H1 (cell line): ENCODE measurements at regions not wholly inside any gene's neighbourhood (a gene's known extent, or its start where the extent isn't known, plus 50 kb on each side); places are given as distances from the start of the nearest gene placed in this dataset.

Source experiments
- CTCF ChIA-PET: fragments of 300-600 bp; sonication (Branson Sonifier 250); formaldehyde crosslinking; loops from one replicate; lab custom pipeline; 2021; ENCODE audit not compliant: partially characterized antibody; lab: Charles Lee
- POLR2A ChIA-PET: fragments of 300-600 bp; sonication (Branson Sonifier 250); formaldehyde crosslinking; loops from one replicate; lab custom pipeline; 2021; ENCODE audit warnings: inconsistent platforms; ENCODE audit not compliant: partially characterized antibody; lab: Charles Lee
- DNase-seq, 2 experiments: peaks; one replicate each; pipeline versions ENCODE4 v3.0.0 to v3.0.0-alpha.2; 2010 to 2022; ENCODE audit warnings: low spot score in 2 of 2, low read depth in 1 of 2, mixed read lengths in 1 of 2
- FAIRE-seq: peaks from 2 replicates; lab custom pipeline; 2011; peaks lifted over from hg19 to GRCh38; lab: Jason Lieb, UNC
- H2AFZ ChIP-seq: 2 replicates; pipeline ENCODE4 v1.8.1; 2012; ENCODE audit warnings: low read length, inconsistent platforms
- H2AK5ac ChIP-seq: 2 replicates; pipeline ENCODE4 v1.6.1; 2013; ENCODE audit warnings: low read depth, low read length
- H2BK120ac ChIP-seq: replicated peaks from 2 replicates; pipeline ENCODE3; 2013; ENCODE audit warnings: low read depth, low read length, inconsistent platforms
- H2BK12ac ChIP-seq: 2 replicates; pipeline ENCODE4 v1.6.1; 2013; ENCODE audit warnings: low read depth, low read length
- H2BK15ac ChIP-seq: 2 replicates; pipeline ENCODE4 v1.6.1; 2013; ENCODE audit warnings: low read length
- H2BK20ac ChIP-seq: 2 replicates; pipeline ENCODE4 v1.6.1; 2013; ENCODE audit warnings: low read length
- H2BK5ac ChIP-seq: 2 replicates; pipeline ENCODE4 v1.6.1; 2013; ENCODE audit warnings: low read depth, low read length
- H3K14ac ChIP-seq: 2 replicates; pipeline ENCODE4 v1.6.1; 2013; ENCODE audit warnings: inconsistent platforms; ENCODE audit not compliant: insufficient read length
- H3K18ac ChIP-seq: 2 replicates; pipeline ENCODE4 v1.6.1; 2013; ENCODE audit warnings: low read length; ENCODE audit errors: extremely low read depth
- H3K23ac ChIP-seq: 2 replicates; pipeline ENCODE4 v1.6.1; 2013; ENCODE audit warnings: inconsistent platforms; ENCODE audit not compliant: insufficient read length
- H3K23me2 ChIP-seq: 2 replicates; pipeline ENCODE4 v1.6.1; 2013; ENCODE audit warnings: low read depth, low read length
- H3K27ac ChIP-seq: 2 replicates; pipeline ENCODE4 v1.6.1; 2011; ENCODE audit warnings: low read depth, low read length, inconsistent platforms
- H3K27me3 ChIP-seq, 4 experiments: replicated peaks in 1 of 4; 1 replicate in 1 of 4; 2 replicates in 3 of 4; pipeline versions ENCODE4 v1.6.1 to v1.8.1; 2011 to 2013; ENCODE audit warnings: low read length in 3 of 4, mild to moderate bottlenecking in 3 of 4, inconsistent platforms in 2 of 4, mixed read lengths in 2 of 4, moderate library complexity in 1 of 4; ENCODE audit not compliant: control insufficient read depth in 3 of 4, insufficient read depth in 3 of 4; ENCODE audit errors: extremely low read depth in 1 of 4
- H3K36me3 ChIP-seq, 4 experiments: 2 replicates each; pipeline versions ENCODE4 v1.6.1 to v1.8.1; 2011 to 2013; ENCODE audit warnings: mild to moderate bottlenecking in 4 of 4, low read length in 3 of 4, moderate library complexity in 2 of 4, control low read depth in 1 of 4, inconsistent platforms in 1 of 4; ENCODE audit not compliant: insufficient read depth in 4 of 4, control insufficient read depth in 2 of 4
- H3K4ac ChIP-seq: replicated peaks from 2 replicates; pipeline ENCODE3; 2013; ENCODE audit warnings: low read length, low read depth, mixed read lengths, inconsistent platforms; ENCODE audit not compliant: insufficient read length
- H3K4me1 ChIP-seq, 4 experiments: replicated peaks in 1 of 4; 1 replicate in 1 of 4; 2 replicates in 3 of 4; pipeline versions ENCODE4 v1.6.1 to v1.8.1; 2011 to 2013; ENCODE audit warnings: low read length in 3 of 4, inconsistent platforms in 2 of 4, mixed read lengths in 1 of 4; ENCODE audit not compliant: insufficient read depth in 4 of 4, control insufficient read depth in 3 of 4
- H3K4me2 ChIP-seq, 2 experiments: 2 replicates each; pipeline versions ENCODE4 v1.6.1 to v1.8.1; 2011 to 2013; ENCODE audit warnings: low read depth in 2 of 2, low read length in 2 of 2, control low read depth in 1 of 2, inconsistent platforms in 1 of 2, mild to moderate bottlenecking in 1 of 2; ENCODE audit not compliant: insufficient read depth in 1 of 2
- H3K4me3 ChIP-seq, 4 experiments: fragments of 200-600, 300-600 bp in 1 of 4; sonication (generic), shearing (Covaris generic), sonication (Bioruptor Twin) in 1 of 4; 2 replicates each; pipeline versions ENCODE4 v1.5.1 to v1.8.1; 2011 to 2016; ENCODE audit warnings: low read length in 4 of 4, low read depth in 3 of 4, control low read depth in 2 of 4, inconsistent platforms in 2 of 4, mild to moderate bottlenecking in 2 of 4, mixed read lengths in 1 of 4, moderate library complexity in 1 of 4; ENCODE audit not compliant: insufficient read depth in 2 of 4; ENCODE audit errors: extremely low read depth in 1 of 4
- H3K56ac ChIP-seq: replicated peaks from 2 replicates; pipeline ENCODE3; 2013; ENCODE audit warnings: low read depth, mild to moderate bottlenecking, mixed read lengths, low read length, inconsistent platforms; ENCODE audit not compliant: insufficient read length
- H3K79me1 ChIP-seq: 2 replicates; pipeline ENCODE4 v1.6.1; 2013; ENCODE audit warnings: low read depth, low read length, control low read depth
- H3K79me2 ChIP-seq, 2 experiments: 2 replicates each; pipeline versions ENCODE4 v1.6.1 to v1.8.1; 2012 to 2013; ENCODE audit warnings: low read length in 2 of 2, mild to moderate bottlenecking in 2 of 2, inconsistent platforms in 1 of 2; ENCODE audit not compliant: insufficient read depth in 2 of 2, control insufficient read depth in 1 of 2
- H3K9ac ChIP-seq, 4 experiments: replicated peaks in 1 of 4; 1 replicate in 1 of 4; 2 replicates in 3 of 4; pipeline versions ENCODE4 v1.6.1 to v1.8.1; 2011 to 2013; ENCODE audit warnings: low read depth in 3 of 4, low read length in 3 of 4, control low read depth in 2 of 4, mild to moderate bottlenecking in 2 of 4, moderate library complexity in 2 of 4, inconsistent platforms in 1 of 4; ENCODE audit errors: extremely low read depth in 1 of 4
- H3K9me3 ChIP-seq, 2 experiments: 2 replicates each; pipeline versions ENCODE4 v1.6.1 to v1.8.1; 2012 to 2013; ENCODE audit warnings: mild to moderate bottlenecking in 2 of 2, moderate library complexity in 2 of 2, control low read depth in 1 of 2, inconsistent platforms in 1 of 2, low read depth in 1 of 2, low read length in 1 of 2, mixed read lengths in 1 of 2; ENCODE audit not compliant: insufficient read depth in 2 of 2
- H4K20me1 ChIP-seq, 2 experiments: replicated peaks in 1 of 2; 2 replicates each; pipeline versions ENCODE3 to v1.8.1; 2011 to 2013; ENCODE audit warnings: inconsistent platforms in 2 of 2, low read length in 2 of 2, mild to moderate bottlenecking in 1 of 2; ENCODE audit not compliant: insufficient read depth in 2 of 2, control insufficient read depth in 1 of 2
- H4K5ac ChIP-seq: 2 replicates; pipeline ENCODE4 v1.6.1; 2013; ENCODE audit warnings: low read length, low read depth, mixed read lengths, inconsistent platforms; ENCODE audit not compliant: insufficient read length
- H4K8ac ChIP-seq: 2 replicates; pipeline ENCODE4 v1.8.0; 2013; ENCODE audit warnings: mild to moderate bottlenecking, moderate library complexity, low read length, inconsistent platforms; ENCODE audit not compliant: insufficient read depth; ENCODE audit errors: extremely low read depth
- H4K91ac ChIP-seq: replicated peaks from 2 replicates; pipeline ENCODE3; 2013; ENCODE audit warnings: low read length, mixed read lengths, inconsistent platforms; ENCODE audit not compliant: insufficient read length
- KDM4A ChIP-seq: IDR thresholded peaks from one replicate; pipeline ENCODE4 v1.7.1; 2012; ENCODE audit warnings: low read depth, mild to moderate bottlenecking, moderate library complexity, low read length, inconsistent platforms; ENCODE audit not compliant: severe bottlenecking
- RBBP5 ChIP-seq: IDR thresholded peaks from 2 replicates; pipeline ENCODE4 v1.7.1; 2012; ENCODE audit warnings: low read depth, mild to moderate bottlenecking, inconsistent platforms, low read length, moderate library complexity, borderline replicate concordance
- SP1 ChIP-seq: IDR thresholded peaks from 2 replicates; pipeline ENCODE4 v1.6.1; 2011; ENCODE audit warnings: low read depth, low read length
- WGBS, 2 experiments: shearing (Covaris generic) in 1 of 2; methylation state at CpG; one replicate each; pipeline versions ENCODE4 v1.1.6 to v1.1.7; 2013 to 2015; ENCODE audit warnings: low lambda C conversion rate in 2 of 2, mixed read lengths in 2 of 2, inconsistent platforms in 1 of 2, low coverage in 1 of 2, missing lambda C conversion rate in 1 of 2; ENCODE audit not compliant: insufficient replicate concordance in 2 of 2, insufficient coverage in 1 of 2, insufficient read length in 1 of 2; ENCODE audit errors: extremely low coverage in 1 of 2, missing lambda C conversion rate in 1 of 2; 5-methylcytosine and 5-hydroxymethylcytosine counted together
- TF ChIP-seq, protein P1 (sequence below): IDR thresholded peaks from 2 replicates; pipeline ENCODE4 v1.6.1; 2012; ENCODE audit warnings: low read length, inconsistent platforms

DNA sequence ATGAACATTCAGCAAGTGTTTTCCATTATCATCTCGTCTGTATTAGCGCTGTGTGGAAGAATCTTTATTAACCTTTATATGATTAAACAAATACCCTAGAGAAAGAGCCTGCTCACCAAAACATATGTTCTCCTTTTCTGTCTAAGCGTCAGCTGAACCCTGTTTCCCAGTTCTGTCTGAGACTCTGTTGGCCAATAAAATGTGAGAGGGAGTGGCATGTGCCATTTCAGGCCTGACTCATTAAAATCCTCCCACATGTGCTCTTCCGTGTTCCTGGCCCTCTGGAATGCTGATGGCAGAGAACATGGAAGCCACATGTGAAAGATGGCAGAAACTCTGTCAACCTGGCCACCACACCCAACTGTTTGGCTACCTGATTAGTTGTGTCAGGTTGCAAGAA lies 181.9 kb upstream of the EDNRB start:
- TF ChIP-seq, protein P1, sequence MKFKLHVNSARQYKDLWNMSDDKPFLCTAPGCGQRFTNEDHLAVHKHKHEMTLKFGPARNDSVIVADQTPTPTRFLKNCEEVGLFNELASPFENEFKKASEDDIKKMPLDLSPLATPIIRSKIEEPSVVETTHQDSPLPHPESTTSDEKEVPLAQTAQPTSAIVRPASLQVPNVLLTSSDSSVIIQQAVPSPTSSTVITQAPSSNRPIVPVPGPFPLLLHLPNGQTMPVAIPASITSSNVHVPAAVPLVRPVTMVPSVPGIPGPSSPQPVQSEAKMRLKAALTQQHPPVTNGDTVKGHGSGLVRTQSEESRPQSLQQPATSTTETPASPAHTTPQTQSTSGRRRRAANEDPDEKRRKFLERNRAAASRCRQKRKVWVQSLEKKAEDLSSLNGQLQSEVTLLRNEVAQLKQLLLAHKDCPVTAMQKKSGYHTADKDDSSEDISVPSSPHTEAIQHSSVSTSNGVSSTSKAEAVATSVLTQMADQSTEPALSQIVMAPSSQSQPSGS: no peak
- TF ChIP-seq SP1 (no peak), KDM4A (no peak), RBBP5 (no peak)
- no peaks in the 10 kb centered on the region for H3K23me2 ChIP-seq
- no peaks in the 10 kb centered on the region for H3K9me3 ChIP-seq
- H3K4me2 ChIP-seq: no peak overlapping the region
- H3K56ac ChIP-seq: no peak overlapping the region
- WGBS, 2 experiments: 89% methylated on average over 4 of the region's 4 CpGs; no CpG with 5 or more reads in 1 of the 2 experiments
- no peak overlapping the region for H4K5ac ChIP-seq
- no peaks in the 10 kb centered on the region for H3K79me1 ChIP-seq
- peaks cover 0 to 1% (median 0%) of the 10 kb centered on the region in 4 experiments; a peak in 1 of 7 replicates for H3K27me3 ChIP-seq
- H3K36me3 ChIP-seq: no peaks in the 10 kb centered on the region
- no peaks in the 10 kb centered on the region for H3K4me1 ChIP-seq
- CTCF ChIA-PET: interaction anchor here (1.1 to 1.2 kb wide), 2 partner anchors 20 to 37 kb away, joined by 4 read pairs; no protein-coding TSS in a partner anchor
- H4K8ac ChIP-seq: no peak overlapping the region
- no peak overlapping the region for H4K91ac ChIP-seq
- no peak overlapping the region for H2BK15ac ChIP-seq
- no peak overlapping the region for H3K23ac ChIP-seq
- H3K18ac ChIP-seq: no peak overlapping the region
- no peak overlapping the region for H3K14ac ChIP-seq
- DNase-seq (no peak), FAIRE-seq (no peak)
- H2BK5ac ChIP-seq: no peak overlapping the region
- no peak overlapping the region for H2BK20ac ChIP-seq
- H3K79me2 ChIP-seq: no peaks in the 10 kb centered on the region
- no peak overlapping the region for H3K9ac ChIP-seq
- H2BK12ac ChIP-seq: no peak overlapping the region
- no peak overlapping the region for H3K4ac ChIP-seq
- 0 out of 2 replicates have a peak overlapping the region, but pooled peaks have one; percentile 16 for H2AFZ ChIP-seq
- H3K4me3 ChIP-seq: no peak overlapping the region
- no peak overlapping the region for H2BK120ac ChIP-seq
- H3K27ac ChIP-seq: no peak overlapping the region
- H2AK5ac ChIP-seq: no peak overlapping the region
- POLR2A ChIA-PET: no interaction called here
- H4K20me1 ChIP-seq: no peaks in the 10 kb centered on the region
